BJ (cell line): ENCODE measurements at regions not wholly inside any gene's neighbourhood (a gene's known extent, or its start where the extent isn't known, plus 50 kb on each side); places are given as distances from the start of the nearest gene placed in this dataset.

Experiments used
- CTCF ChIA-PET: fragments of 350-600 bp; formaldehyde crosslinking; extraction: SDS; loops from one replicate; lab custom pipeline; 2021; ENCODE audit warnings: antibody characterized with exemption, inconsistent platforms; lab: Yijun Ruan, JAX
- POLR2A ChIA-PET: fragments of 300-600 bp; sonication (Branson Sonifier 250); formaldehyde crosslinking; extraction: SDS; loops from one replicate; lab custom pipeline; 2021; ENCODE audit warnings: antibody characterized with exemption; lab: Charles Lee
- DNase-seq: peaks from one replicate; pipeline ENCODE4 v3.0.0-alpha.2; 2011; ENCODE audit warnings: low read depth
- H3K27me3 ChIP-seq: 2 replicates; pipeline ENCODE4 v1.6.0; 2011; ENCODE audit warnings: low read length; ENCODE audit not compliant: control insufficient read depth, insufficient read depth
- H3K36me3 ChIP-seq: 2 replicates; pipeline ENCODE4 v1.5.1; 2011; ENCODE audit warnings: low read length; ENCODE audit not compliant: control insufficient read depth, insufficient read depth
- H3K4me3 ChIP-seq: 2 replicates; pipeline ENCODE4 v1.5.1; 2011; ENCODE audit warnings: low read depth, mild to moderate bottlenecking, control low read depth, low read length
- CTCF ChIP-seq: IDR thresholded peaks from 2 replicates; pipeline ENCODE4 v1.5.1; 2011; ENCODE audit warnings: low read depth, mild to moderate bottlenecking, control low read depth, inconsistent platforms, low read length, moderate library complexity; ENCODE audit not compliant: insufficient read depth

GRCh38 chr5:93967923-93968322 is 226.5 kb upstream of the POU5F2 start:
- H3K4me3 ChIP-seq = no peak overlapping the region
- POLR2A ChIA-PET = no interaction called here
- no peaks in the 10 kb centered on the region for H3K27me3 ChIP-seq
- no peaks in the 10 kb centered on the region for H3K36me3 ChIP-seq
- CTCF ChIA-PET = interaction anchor here (1.4 kb wide), 1 partner anchor 13 kb away, joined by 4 read pairs; no protein-coding TSS in a partner anchor
- no peak for TF ChIP-seq CTCF
- no peak for DNase-seq

GRCh38 chr5:93964421-93964820 is 223.0 kb upstream of the POU5F2 start:
- Histone ChIP-seq H3K36me3 (no peaks in the 10 kb centered on the region), H3K4me3 (no peak overlapping the region), H3K27me3 (no peaks in the 10 kb centered on the region)
- no peak for TF ChIP-seq CTCF
- CTCF ChIA-PET = no interaction called here
- POLR2A ChIA-PET = no interaction called here
- no peak for DNase-seq

- ChIA-PET POLR2A (no interaction called here), CTCF (no interaction called here)
- no peaks in the 10 kb centered on the region for H3K36me3 ChIP-seq
- H3K4me3 ChIP-seq = no peak overlapping the region
- DNase-seq = no peak
- no peak for TF ChIP-seq CTCF
- no peaks in the 10 kb centered on the region for H3K27me3 ChIP-seq
Observed at GRCh38 chr5:93960042-93960441, 218.6 kb upstream of the POU5F2 start.

- ChIA-PET POLR2A (no interaction called here), CTCF (no interaction called here)
- TF ChIP-seq CTCF = no peak
- H3K4me3 ChIP-seq = no peak overlapping the region
- no peak for DNase-seq
- no peaks in the 10 kb centered on the region for H3K36me3 ChIP-seq
- H3K27me3 ChIP-seq = no peaks in the 10 kb centered on the region
Observed at GRCh38 chr5:93956006-93956405, 214.6 kb upstream of the POU5F2 start.

- POLR2A ChIA-PET = no interaction called here
- H3K36me3 ChIP-seq = no peaks in the 10 kb centered on the region
- CTCF ChIA-PET = no interaction called here
- no peak for TF ChIP-seq CTCF
- DNase-seq = no peak
- no peak overlapping the region for H3K4me3 ChIP-seq
- no peaks in the 10 kb centered on the region for H3K27me3 ChIP-seq
Observed at GRCh38 chr5:93954421-93955069, 213.1 kb upstream of the POU5F2 start.
